ENCODE measurements at regions not wholly inside any gene's neighbourhood (a gene's known extent, or its start where the extent isn't known, plus 50 kb on each side); places are given as distances from the start of the nearest gene placed in this dataset.

DNA sequence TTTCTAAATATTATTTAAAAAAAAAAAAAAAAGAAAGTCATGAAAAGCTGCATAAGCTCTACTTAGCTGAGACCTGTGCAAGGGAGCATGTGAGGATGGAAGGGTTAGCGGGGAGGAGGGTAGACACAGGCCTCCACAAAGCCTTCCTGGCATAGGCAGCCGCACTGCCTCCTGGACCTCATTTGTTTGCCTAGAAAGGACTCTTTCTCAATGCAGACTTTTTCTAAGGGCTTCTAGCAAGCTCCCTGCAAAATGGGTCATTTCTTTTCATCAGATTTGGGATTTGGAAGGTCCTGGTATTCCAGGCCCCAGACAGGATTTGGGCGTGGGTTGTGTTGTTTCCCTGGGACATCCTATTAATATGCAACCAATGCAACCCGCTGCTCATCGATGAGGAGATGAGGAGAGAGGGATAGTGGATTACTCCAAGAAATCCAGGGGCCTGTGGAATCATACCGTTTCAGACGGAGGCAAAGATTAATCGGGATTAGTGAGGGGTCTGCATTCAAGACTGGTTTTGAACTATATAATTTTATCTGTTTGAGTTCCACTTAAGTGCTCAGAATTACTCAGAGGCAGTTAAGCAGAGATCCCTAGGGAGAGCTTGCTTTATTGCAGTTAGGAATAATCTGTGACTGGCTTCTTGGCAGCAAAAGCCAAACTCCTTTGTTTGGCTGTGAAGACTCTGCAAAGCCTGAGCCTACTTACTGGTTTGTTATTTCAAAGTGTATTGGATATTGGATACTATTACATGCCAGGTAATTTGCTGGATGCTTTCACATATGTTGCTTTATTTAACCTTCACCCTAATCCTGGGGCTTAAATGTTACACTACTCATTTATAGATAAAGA lies 106.9 kb upstream of the NAV2 start:
- POLR2A ChIA-PET (ENCODE audit: low non-redundant PET): no interaction called here
- no peak overlapping the region for H3K27ac ChIP-seq
- CTCF ChIA-PET: interaction anchor here (0.6 kb wide), 1 partner anchor 1481 kb away, joined by 9 read pairs; no protein-coding TSS in a partner anchor
- no peak for DNase-seq (ENCODE audit: low spot score)
- TF ChIP-seq, protein P1, sequence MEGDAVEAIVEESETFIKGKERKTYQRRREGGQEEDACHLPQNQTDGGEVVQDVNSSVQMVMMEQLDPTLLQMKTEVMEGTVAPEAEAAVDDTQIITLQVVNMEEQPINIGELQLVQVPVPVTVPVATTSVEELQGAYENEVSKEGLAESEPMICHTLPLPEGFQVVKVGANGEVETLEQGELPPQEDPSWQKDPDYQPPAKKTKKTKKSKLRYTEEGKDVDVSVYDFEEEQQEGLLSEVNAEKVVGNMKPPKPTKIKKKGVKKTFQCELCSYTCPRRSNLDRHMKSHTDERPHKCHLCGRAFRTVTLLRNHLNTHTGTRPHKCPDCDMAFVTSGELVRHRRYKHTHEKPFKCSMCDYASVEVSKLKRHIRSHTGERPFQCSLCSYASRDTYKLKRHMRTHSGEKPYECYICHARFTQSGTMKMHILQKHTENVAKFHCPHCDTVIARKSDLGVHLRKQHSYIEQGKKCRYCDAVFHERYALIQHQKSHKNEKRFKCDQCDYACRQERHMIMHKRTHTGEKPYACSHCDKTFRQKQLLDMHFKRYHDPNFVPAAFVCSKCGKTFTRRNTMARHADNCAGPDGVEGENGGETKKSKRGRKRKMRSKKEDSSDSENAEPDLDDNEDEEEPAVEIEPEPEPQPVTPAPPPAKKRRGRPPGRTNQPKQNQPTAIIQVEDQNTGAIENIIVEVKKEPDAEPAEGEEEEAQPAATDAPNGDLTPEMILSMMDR (conservative IDR thresholded peaks at IDR 0.05; ENCODE audit: low read depth): no peak

DNA sequence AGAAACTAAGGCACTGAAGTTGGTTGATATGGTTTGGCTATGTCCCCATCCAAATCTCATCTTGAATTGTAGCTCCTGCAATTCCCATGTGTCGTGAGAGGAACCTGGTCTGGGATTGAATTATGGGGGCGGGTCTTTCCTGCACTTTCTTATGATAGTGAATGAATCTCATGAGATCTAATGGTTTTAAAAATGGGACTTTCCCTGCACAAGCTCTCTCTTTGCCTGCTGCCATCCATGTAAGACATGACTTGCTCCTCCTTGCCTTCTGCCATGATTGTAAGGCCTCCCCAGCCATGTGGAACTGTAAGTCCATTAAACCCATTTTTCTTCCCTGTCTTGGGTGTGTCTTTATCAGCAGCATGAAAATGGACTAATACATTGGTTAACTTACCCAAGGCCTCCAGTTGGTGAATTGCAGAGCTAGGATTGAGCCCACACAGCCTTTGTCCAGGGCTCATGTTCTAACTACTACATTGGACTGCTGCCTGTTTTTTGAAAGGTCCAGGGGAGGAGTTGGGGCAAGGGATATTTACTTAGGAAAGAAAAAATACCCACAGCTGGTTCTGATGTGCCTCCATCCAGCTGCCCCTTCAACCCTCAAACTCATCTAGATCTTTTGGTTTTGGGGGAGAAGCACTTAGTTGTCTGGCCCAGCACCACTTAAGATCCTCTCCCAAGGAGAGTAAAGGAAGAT lies 107.8 kb upstream of the NAV2 start:
- TF ChIP-seq, protein P1 (conservative IDR thresholded peaks at IDR 0.05; ENCODE audit: low read depth): no peak
- ChIA-PET CTCF (no interaction called here), POLR2A (ENCODE audit: low non-redundant PET) (no interaction called here)
- H3K27ac ChIP-seq: no peak overlapping the region
- no peak for DNase-seq (ENCODE audit: low spot score)

DNA sequence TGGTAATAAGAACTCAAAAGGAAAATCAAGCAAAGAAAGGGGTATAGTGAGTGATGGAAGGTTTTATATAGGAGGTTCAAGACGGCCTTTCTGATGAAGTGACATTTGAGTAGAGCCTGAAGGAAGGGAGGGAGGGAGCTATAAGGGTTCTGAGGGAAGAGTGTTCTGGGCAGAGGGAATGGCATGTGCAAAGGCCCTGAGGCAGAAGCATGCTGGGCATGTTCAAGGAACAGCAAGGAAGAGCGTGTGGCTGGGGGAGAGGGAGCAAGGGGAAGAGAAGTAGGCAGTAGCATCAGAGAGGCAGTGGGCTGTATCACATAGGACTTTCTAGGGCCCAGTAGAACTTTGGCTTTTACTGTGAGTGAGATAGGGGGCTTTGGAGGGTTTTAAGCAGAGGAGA lies 108.9 kb upstream of the NAV2 start:
- TF ChIP-seq, protein P1 (conservative IDR thresholded peaks at IDR 0.05; ENCODE audit: low read depth): no peak
- POLR2A ChIA-PET (ENCODE audit: low non-redundant PET): no interaction called here
- no peak overlapping the region for H3K27ac ChIP-seq
- CTCF ChIA-PET: no interaction called here
- DNase-seq (ENCODE audit: low spot score): no peak

DNA sequence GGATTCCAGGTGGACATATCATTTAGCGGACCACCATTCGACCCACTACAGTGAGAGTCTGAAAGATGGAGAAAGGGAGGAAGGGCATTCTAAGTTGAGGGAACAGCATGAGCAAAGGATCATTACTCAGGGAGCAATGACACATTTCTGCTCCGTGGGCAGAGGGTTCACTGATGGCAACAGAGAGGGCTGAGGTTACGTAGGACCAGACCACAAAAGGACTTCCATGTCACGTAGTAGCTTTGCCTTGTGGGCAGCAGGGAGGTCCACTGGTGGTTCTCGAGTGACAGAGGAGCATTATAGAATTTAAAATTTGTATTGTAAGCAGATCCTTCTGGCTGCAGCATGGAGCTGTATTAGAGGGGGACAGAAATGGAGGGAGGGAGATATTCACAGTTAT lies 109.7 kb upstream of the NAV2 start:
- ChIA-PET CTCF (no interaction called here), POLR2A (ENCODE audit: low non-redundant PET) (no interaction called here)
- TF ChIP-seq, protein P1 (conservative IDR thresholded peaks at IDR 0.05; ENCODE audit: low read depth): no peak
- no peak overlapping the region for H3K27ac ChIP-seq
- DNase-seq (ENCODE audit: low spot score): no peak

DNA sequence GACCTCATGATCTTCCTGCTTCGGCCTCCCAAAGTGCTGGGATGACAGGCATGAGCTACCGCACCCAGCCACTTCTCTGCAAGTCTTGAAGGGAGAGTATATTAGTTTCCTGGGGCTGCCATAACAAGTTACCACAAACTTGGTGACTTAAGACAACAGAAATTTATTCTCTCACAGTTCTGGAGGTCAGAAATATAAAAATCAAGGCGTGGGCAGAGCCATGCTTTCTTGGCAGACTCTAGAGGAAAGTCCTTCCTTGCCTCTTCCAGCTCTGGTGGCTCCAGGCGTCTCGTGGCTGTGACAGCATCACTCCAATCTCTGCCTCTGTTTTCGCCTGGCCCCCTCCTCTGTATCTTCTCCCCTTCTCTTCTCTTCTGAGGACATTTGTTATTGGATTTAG lies 110.2 kb upstream of the NAV2 start:
- CTCF ChIA-PET: no interaction called here
- POLR2A ChIA-PET (ENCODE audit: low non-redundant PET): no interaction called here

DNA sequence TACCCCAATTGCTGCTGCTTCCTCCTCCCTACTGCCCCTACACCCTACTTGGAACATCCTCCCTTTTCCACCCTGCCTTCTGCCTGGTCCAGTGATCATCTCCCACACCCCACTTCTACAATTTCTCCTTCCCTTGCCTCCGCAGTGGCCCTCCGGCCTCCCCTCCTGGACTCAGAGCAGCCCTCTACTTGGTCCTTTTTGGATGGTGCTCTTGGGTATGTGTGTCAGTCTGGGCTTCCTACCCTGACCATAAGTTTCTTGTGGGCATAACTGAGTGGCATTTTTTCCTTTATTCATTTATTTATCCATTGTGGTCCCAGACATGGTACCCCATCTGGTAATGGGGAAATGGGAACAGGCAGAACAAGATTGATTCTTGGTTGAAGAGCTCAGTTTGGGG lies 111.4 kb upstream of the NAV2 start:
- no peak for DNase-seq (ENCODE audit: low spot score)
- ChIA-PET CTCF (interaction anchor here (1.1 kb wide), 1 partner anchor 141 kb away, joined by 3 read pairs; no protein-coding TSS in a partner anchor), POLR2A (ENCODE audit: low non-redundant PET) (no interaction called here)
- TF ChIP-seq, protein P1 (conservative IDR thresholded peaks at IDR 0.05; ENCODE audit: low read depth): no peak
- H3K27ac ChIP-seq: no peak overlapping the region

More for the DNA sequence above, 110.2 kb upstream of the NAV2 start:
- no peak overlapping the region for H3K27ac ChIP-seq
- TF ChIP-seq, protein P1 (conservative IDR thresholded peaks at IDR 0.05; ENCODE audit: low read depth): no peak
- DNase-seq (ENCODE audit: low spot score): no peak
